Loucy (cell line): ENCODE measurements at regions not wholly inside any gene's neighbourhood (a gene's known extent, or its start where the extent isn't known, plus 50 kb on each side); places are given as distances from the start of the nearest gene placed in this dataset.

Experiments used
- H2AFZ ChIP-seq: fragments of 200-600 bp; sonication (generic); 2 replicates; pipeline ENCODE4 v1.6.0; 2016; ENCODE audit warnings: antibody characterized with exemption, mild to moderate bottlenecking, low read length, moderate library complexity
- H3F3A ChIP-seq: fragments of 200-600 bp; 2 replicates; pipeline ENCODE4 v1.6.0; 2016; ENCODE audit warnings: antibody characterized with exemption, low read depth, mild to moderate bottlenecking
- H3K27me3 ChIP-seq: fragments of 200-600 bp; sonication (generic); 2 replicates; pipeline ENCODE4 v1.6.1; 2014; ENCODE audit warnings: low read length, mild to moderate bottlenecking; ENCODE audit not compliant: insufficient read depth, poor library complexity, severe bottlenecking
- H3K36me3 ChIP-seq: fragments of 200-600 bp; sonication (generic); 2 replicates; pipeline ENCODE4 v1.6.1; 2016; ENCODE audit warnings: low read length; ENCODE audit not compliant: insufficient read depth
- H3K4me1 ChIP-seq: fragments of 200-600 bp; sonication (generic); 2 replicates; pipeline ENCODE4 v1.5.1; 2014; ENCODE audit warnings: low read length, mild to moderate bottlenecking; ENCODE audit not compliant: insufficient read depth, poor library complexity, severe bottlenecking
- H3K4me2 ChIP-seq: fragments of 200-600 bp; sonication (generic); 2 replicates; pipeline ENCODE4 v1.6.0; 2014; ENCODE audit warnings: antibody characterized with exemption, low read length, low read depth, mild to moderate bottlenecking; ENCODE audit not compliant: poor library complexity, severe bottlenecking
- H3K4me3 ChIP-seq: fragments of 200-600 bp; sonication (generic); 2 replicates; pipeline ENCODE4 v1.5.1; 2014; ENCODE audit warnings: low read length, mild to moderate bottlenecking, mixed read lengths; ENCODE audit not compliant: poor library complexity, severe bottlenecking
- H3K79me2 ChIP-seq: fragments of 200-600 bp; sonication (generic); 2 replicates; pipeline ENCODE4 v1.6.1; 2014; ENCODE audit warnings: low read length; ENCODE audit not compliant: insufficient read depth
- H3K9ac ChIP-seq: fragments of 200-600 bp; sonication (generic); 2 replicates; pipeline ENCODE4 v1.6.0; 2014; ENCODE audit warnings: mild to moderate bottlenecking, low read depth, low read length, moderate library complexity; ENCODE audit not compliant: poor library complexity, severe bottlenecking
- H3K9me2 ChIP-seq: fragments of 200-600 bp; sonication (generic); replicated peaks from 2 replicates; pipeline ENCODE4 v1.6.1; 2016; ENCODE audit warnings: low read depth, low read length, mixed read lengths
- H3K9me3 ChIP-seq: fragments of 200-600 bp; sonication (generic); 2 replicates; pipeline ENCODE4 v1.6.1; 2014; ENCODE audit warnings: mild to moderate bottlenecking, antibody characterized with exemption, low read length, low read depth; ENCODE audit not compliant: insufficient read depth
- H4K20me1 ChIP-seq: fragments of 200-600 bp; sonication (generic); 2 replicates; pipeline ENCODE4 v1.6.0; 2014; ENCODE audit warnings: antibody characterized with exemption, low read length, mild to moderate bottlenecking; ENCODE audit not compliant: insufficient read depth, poor library complexity, severe bottlenecking
- EZH2phosphoT487 ChIP-seq: fragments of 200-600 bp; IDR thresholded peaks from 2 replicates; pipeline ENCODE4 v1.6.1; 2018; ENCODE audit warnings: antibody characterized with exemption, mild to moderate bottlenecking, moderate library complexity, borderline replicate concordance
- TF ChIP-seq, protein P1 (sequence below): fragments of 200-600 bp; sonication (generic); conservative IDR thresholded peaks from 2 replicates; pipeline ENCODE4 v1.5.1; 2014; ENCODE audit warnings: mild to moderate bottlenecking, antibody characterized with exemption, low read length

DNA sequence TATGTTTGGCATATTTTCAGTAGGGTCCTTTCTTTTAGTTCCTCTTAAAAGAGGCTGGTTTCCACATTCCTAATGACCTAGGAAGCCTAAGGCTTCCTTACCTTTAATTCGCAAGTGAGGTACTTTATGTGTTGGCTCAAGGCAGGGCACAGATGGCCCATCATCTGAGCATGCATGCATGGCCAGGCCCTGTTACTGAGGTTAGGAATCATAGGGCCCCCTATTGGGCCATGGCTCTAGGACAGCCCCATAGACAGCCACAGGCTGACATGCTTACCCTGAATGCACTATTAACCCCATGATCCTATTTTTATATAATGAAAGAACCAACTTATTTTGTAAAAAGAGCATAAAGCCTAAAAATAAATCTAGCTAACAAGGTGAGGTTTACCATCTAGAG, 271.4 kb downstream of the ELAVL2 start:
- Histone ChIP-seq H3F3A (no peaks in the 10 kb centered on the region), H4K20me1 (no peaks in the 10 kb centered on the region), H3K9me3 (no peaks in the 10 kb centered on the region; the same call in 1 of the 2 replicates), H3K9ac (no peak overlapping the region), H3K36me3 (no peaks in the 10 kb centered on the region), H2AFZ (no peak overlapping the region), H3K27me3 (no peaks in the 10 kb centered on the region), H3K79me2 (no peaks in the 10 kb centered on the region), H3K4me3 (no peak overlapping the region), H3K9me2 (no peaks in the 10 kb centered on the region), H3K4me2 (no peak overlapping the region), H3K4me1 (no peaks in the 10 kb centered on the region)
- TF ChIP-seq EZH2phosphoT487, result no peak
- TF ChIP-seq, protein P1, sequence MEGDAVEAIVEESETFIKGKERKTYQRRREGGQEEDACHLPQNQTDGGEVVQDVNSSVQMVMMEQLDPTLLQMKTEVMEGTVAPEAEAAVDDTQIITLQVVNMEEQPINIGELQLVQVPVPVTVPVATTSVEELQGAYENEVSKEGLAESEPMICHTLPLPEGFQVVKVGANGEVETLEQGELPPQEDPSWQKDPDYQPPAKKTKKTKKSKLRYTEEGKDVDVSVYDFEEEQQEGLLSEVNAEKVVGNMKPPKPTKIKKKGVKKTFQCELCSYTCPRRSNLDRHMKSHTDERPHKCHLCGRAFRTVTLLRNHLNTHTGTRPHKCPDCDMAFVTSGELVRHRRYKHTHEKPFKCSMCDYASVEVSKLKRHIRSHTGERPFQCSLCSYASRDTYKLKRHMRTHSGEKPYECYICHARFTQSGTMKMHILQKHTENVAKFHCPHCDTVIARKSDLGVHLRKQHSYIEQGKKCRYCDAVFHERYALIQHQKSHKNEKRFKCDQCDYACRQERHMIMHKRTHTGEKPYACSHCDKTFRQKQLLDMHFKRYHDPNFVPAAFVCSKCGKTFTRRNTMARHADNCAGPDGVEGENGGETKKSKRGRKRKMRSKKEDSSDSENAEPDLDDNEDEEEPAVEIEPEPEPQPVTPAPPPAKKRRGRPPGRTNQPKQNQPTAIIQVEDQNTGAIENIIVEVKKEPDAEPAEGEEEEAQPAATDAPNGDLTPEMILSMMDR, result no peak

DNA sequence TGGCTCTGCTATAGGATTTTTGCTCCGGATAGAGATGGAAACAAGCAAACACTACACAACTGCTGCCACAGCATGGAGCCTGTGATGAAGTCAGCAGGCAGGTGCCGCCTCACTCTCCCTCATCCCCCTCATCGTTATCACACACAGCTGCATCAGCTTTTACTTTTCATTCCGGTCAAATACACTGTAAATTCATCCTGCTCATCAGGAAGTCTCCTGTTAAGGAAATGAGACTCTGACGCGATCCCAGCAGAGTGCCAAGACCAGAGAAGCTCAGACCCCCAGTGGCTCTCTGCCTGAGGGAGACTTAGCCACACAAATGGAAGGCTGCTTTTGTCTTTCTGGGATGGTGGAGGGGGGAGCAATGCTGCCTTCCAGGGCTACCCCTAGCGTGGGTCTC, 270.2 kb downstream of the ELAVL2 start:
- H3K79me2 ChIP-seq, result no peaks in the 10 kb centered on the region
- H3K4me1 ChIP-seq, result no peaks in the 10 kb centered on the region
- TF ChIP-seq, protein P1, result no peak
- no peak for TF ChIP-seq EZH2phosphoT487
- no peaks in the 10 kb centered on the region for H3K9me2 ChIP-seq
- no peaks in the 10 kb centered on the region for H4K20me1 ChIP-seq
- H2AFZ ChIP-seq, result no peak overlapping the region
- no peaks in the 10 kb centered on the region for H3K9me3 ChIP-seq
- no peak overlapping the region for H3K9ac ChIP-seq
- no peaks in the 10 kb centered on the region for H3K36me3 ChIP-seq
- no peaks in the 10 kb centered on the region for H3F3A ChIP-seq
- no peak overlapping the region for H3K4me2 ChIP-seq
- H3K4me3 ChIP-seq, result no peak overlapping the region
- no peaks in the 10 kb centered on the region for H3K27me3 ChIP-seq

DNA sequence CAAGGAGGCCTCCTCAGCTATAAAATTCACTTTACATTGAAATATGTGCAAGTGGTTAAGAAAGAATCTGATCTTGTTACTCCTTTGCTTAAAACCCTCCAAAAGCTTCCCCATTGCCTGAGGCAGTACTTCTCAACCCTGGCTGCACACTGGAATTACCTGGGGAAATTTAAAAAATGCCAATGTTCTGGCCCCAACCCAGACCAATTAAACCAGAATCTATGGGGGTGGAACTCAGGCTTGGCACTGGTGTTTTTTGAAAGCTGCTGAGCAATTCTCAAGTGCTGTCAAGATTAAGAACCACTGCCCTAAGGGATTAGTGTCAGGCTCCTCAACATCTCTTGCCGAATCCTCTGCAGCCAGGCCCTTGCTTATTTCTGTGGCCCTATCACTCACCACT, 269.6 kb downstream of the ELAVL2 start:
- TF ChIP-seq, protein P1, result no peak
- TF ChIP-seq EZH2phosphoT487, result no peak
- H3K4me3 ChIP-seq, result no peak overlapping the region
- no peaks in the 10 kb centered on the region for H3K9me3 ChIP-seq
- no peaks in the 10 kb centered on the region for H3K79me2 ChIP-seq
- H4K20me1 ChIP-seq, result no peaks in the 10 kb centered on the region
- no peaks in the 10 kb centered on the region for H3K9me2 ChIP-seq
- H3K27me3 ChIP-seq, result no peaks in the 10 kb centered on the region
- H3K4me1 ChIP-seq, result no peaks in the 10 kb centered on the region
- no peak overlapping the region for H3K9ac ChIP-seq
- H3F3A ChIP-seq, result no peaks in the 10 kb centered on the region
- H3K4me2 ChIP-seq, result no peak overlapping the region
- H2AFZ ChIP-seq, result no peak overlapping the region
- H3K36me3 ChIP-seq, result no peaks in the 10 kb centered on the region
